HTR-8/SVneo (cell line): ENCODE measurements at regions not wholly inside any gene's neighbourhood (a gene's known extent, or its start where the extent isn't known, plus 50 kb on each side); places are given as distances from the start of the nearest gene placed in this dataset.
"Not testable (repeated sequence)": the region's sequence is repeated elsewhere in the genome, so short reads cannot be mapped to it uniquely, and the experiment has no call there.

Experiments
- DNase-seq: peaks from one replicate; pipeline ENCODE4 v3.0.0; 2011; ENCODE audit warnings: low spot score, mixed read lengths; ENCODE audit not compliant: insufficient read length
- FAIRE-seq: peaks from 2 replicates; lab custom pipeline; 2011; peaks lifted over from hg19 to GRCh38; lab: Jason Lieb, UNC

DNA sequence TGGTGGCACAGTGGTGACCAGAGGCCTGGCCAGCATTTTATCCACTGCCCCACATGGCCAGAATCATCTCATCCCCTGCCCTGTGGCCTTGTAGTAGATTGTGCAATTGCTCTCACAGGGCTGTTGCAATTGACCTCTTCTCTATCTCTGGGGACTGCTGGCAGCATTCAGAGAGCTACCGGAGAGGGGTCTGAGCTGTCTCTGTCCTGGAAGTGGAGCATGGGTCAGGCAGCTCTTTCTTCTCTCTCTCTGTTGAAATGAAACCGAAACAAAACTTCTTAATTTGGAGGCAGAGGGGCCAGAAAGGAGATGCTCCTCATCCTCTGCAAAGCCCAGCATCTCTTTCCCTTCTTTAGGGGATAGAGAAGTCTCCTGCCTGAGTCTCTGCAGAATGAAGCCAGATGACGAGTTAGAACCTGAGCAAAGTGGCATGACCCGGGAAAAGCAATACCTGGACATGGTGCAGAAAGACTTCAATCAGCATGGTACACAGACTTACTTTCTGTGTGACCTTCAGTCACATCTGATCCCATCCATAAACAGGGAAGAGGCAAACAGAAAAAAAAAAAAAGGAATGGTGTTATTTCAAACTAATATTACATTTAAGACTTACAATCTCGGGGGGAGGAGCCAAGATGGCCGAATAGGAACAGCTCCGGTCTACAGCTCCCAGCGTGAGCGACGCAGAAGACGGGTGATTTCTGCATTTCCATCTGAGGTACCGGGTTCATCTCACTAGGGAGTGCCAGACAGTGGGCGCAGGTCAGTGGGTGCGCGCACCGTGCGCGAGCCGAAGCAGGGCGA lies 144.5 kb upstream of the BCL6 start:
- FAIRE-seq (no peak), DNase-seq (no peak)

- DNase-seq, FAIRE-seq: not testable (repeated sequence)
Observed at GRCh38 chr3:187890405-187890752, 145.1 kb upstream of the BCL6 start.

DNA sequence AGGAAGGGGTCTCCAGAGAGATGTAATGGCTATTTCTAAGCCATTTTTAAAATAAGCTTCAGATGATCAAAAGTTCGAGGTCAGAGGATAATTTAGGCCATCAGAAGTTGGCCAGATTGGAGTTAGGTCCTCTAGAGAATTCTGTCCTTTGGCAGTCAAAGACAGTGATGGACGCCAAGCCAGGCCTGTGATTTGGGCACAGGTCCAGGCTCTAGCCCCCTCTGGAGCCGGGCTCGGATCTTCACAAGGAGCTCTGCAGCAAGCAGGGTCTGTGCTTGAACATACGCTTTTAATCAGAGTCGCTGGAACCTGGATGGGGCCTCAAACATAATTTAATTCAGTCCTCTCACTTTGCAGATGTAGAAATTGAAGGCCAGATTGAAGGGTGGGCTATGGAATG lies 151.4 kb upstream of the BCL6 start:
- no peak for FAIRE-seq
- DNase-seq, result no peak

- no peak for DNase-seq
- no peak for FAIRE-seq
Observed at GRCh38 chr3:187899246-187899645, 154.0 kb upstream of the BCL6 start.

DNA sequence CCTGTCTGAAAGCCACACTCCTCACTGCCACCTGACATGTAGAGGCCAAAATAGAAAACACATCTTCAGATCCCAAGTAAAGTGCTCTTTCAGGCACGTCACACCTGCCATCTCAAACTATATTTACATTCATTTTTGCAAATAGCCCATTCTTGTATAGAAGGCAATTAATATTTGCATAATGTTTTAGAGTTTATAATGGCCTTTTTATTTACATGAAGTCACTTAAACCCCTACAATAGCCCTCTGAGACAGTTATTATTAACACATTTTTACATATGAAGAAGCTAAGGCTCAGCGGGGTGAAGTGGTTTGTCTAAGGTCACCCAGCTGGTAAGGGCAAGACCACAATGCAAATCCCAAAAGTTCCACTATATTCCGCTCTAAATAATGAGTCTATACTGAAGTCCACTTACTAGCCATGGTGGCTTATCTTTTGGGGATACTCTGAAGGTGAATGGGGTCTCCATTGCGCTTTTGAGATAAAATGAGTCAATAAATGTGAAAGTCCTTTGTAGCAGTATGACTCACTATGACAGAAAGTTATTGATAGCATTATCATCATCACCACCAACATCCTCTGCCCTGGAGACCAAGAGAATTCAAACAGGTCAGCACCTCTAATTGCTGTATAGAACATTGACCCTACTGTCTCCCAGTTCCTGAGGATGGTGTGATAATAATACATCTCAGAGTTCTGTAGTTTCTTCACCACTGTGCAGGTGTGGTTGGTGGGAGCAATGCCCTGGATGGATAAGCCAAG lies 155.9 kb upstream of the BCL6 start:
- DNase-seq, result no peak
- FAIRE-seq, result no peak

- DNase-seq (no peak), FAIRE-seq (no peak)
Observed at GRCh38 chr3:187902041-187902471, 156.8 kb upstream of the BCL6 start.

DNA sequence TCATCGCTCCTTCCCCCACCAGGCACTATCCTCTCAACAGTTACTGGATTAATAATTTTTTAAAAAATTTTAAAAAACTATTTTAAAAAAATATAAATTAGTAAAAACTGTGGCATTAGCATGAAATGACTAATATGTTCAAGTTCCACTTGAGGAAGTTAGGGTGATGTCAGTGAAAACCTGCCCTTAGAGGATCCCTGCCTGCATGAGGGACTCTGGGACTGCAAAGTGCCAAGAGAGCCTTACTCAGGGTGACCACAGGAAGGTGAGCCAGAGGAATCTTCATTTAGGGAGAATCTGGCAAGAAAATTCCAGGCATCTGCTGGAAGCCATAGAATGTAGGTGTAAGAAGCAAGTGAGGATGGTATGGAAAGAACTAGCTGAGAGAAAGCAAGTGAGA lies 157.7 kb upstream of the BCL6 start:
- no peak for FAIRE-seq

DNA sequence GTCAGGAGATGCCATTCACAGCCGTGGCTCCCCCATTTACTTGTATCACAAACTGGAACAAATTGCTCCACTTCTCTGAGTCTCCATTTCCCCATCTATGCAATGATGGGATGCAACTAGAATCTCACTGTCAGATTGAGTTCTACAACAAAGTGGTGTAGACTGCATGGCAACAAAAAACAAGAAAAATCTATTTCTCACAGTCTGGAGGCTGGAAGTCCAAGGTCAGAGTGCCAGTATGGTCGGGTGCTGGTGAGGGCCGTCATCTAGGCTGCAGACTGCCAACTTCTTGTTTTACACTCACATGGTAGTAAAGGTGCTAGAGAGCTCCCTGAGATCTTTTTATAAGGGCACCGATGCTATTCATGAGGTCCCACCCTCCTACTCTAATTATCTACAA lies 158.4 kb upstream of the BCL6 start:
- DNase-seq, result no peak
- FAIRE-seq, result no peak

More for the DNA sequence above, 157.7 kb upstream of the BCL6 start:
- DNase-seq, result no peak

DNA sequence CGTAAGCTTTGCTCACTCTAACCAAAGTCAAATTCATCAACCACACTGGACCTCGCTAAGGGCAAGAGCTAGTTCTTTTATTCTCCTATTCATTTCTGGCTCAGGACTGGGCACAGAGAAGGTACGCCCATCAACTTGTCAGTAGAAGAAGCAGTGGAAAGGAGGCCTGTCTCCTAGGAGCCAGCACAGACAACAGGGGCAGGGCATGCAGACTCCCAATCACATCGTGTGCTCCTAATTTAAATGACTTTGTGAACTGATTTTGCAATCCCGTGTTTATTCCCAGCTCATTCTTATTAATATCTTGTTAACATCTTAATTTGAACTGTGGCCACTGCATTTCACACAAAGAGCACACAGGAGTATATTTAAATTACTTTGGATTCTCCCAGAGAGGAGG lies 161.1 kb upstream of the BCL6 start:
- FAIRE-seq (no peak), DNase-seq (no peak)

DNA sequence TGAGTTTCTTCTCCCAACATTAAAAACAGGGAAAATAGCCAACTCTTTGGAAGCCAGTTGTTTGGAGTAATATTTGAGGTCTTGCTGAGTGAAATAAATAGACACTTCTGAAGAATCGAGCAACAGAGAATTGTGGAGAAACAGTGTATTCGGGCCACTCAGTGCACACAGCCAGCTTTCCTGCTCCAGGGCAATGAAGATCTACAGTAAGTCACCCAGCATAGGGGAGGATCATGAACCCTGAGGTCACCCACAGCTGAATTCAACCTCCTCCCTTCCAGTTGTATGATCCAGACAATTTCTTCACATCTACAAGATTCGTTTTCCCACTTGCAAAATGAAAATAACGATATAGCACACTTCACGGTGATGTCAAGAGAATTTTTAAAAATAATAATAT lies 161.7 kb upstream of the BCL6 start:
- no peak for DNase-seq
- no peak for FAIRE-seq

DNA sequence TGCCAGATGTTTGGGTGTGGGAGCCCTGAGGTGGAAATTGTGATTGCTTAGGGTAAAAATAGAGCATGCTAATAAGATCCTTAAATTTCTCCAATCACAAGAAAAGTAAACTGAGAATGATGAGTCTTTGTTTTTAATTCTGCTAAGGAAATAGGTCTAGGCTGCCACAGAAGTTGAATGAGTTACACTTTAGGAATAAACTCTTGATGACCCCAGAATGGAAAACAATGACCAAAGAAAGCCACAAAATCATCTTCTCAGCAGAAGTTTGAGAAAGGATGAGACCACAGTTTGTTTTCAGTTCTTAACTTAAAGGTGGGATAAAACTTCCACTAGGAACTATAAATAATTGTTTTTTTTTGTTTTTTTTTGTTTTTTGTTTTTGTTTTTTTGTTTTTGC lies 164.6 kb upstream of the BCL6 start:
- no peak for DNase-seq
- no peak for FAIRE-seq

GRCh38 chr3:187912007-187912406 lies 166.7 kb upstream of the BCL6 start:
- DNase-seq (no peak), FAIRE-seq (no peak)

GRCh38 chr3:187913617-187914033 lies 168.4 kb upstream of the BCL6 start:
- DNase-seq (no peak), FAIRE-seq (no peak)

DNA sequence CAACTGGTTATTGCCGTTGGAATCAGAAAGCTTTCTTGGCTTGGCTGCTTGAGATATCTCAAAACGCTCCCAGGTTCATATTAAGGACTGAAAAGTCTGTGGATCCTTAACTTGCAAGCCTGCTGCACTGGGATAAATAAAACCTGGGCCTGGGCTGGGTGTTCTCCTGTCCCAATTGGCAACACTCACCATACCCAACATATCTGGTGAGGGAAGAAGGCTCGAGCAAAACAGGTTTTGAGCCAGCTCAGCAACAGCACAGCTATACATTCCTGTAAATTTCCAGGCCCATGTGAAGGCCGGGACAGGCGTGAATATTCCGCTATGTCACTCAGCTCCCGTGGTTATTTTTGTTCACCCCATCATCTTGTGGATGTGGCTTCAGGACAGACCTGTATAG lies 169.0 kb upstream of the BCL6 start:
- DNase-seq (no peak), FAIRE-seq (no peak)

GRCh38 chr3:187916072-187916471 lies 170.8 kb upstream of the BCL6 start:
- FAIRE-seq (no peak), DNase-seq (no peak)

DNA sequence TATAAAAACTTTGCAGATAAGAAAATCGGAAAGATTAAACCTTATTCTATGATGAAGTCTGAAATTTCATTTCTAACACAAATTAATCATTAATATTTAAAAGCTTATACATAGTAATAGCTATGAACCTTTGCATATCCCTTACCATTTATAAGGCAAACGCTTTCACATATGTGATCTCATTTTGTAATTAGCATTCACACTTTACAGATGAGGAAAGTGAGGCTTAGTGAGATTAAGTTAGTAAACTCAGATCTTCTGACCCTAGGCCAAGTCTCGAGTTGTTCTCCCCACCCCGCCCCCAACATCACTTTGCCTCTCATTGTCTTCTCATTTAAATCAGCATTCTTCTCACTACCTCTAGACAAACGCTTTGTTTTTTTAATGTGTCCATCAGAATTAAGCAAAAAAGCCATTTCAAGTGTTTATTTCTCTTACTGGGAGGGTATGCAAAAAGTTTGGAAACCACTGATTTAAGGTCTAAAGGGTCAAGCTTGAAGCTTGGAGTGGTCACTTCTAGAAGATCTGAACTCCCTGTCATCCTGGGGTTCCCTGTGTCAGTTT lies 172.9 kb upstream of the BCL6 start:
- FAIRE-seq (no peak), DNase-seq (no peak)

GRCh38 chr3:187919048-187919447 lies 173.8 kb upstream of the BCL6 start:
- FAIRE-seq, result no peak
- DNase-seq, result no peak

DNA sequence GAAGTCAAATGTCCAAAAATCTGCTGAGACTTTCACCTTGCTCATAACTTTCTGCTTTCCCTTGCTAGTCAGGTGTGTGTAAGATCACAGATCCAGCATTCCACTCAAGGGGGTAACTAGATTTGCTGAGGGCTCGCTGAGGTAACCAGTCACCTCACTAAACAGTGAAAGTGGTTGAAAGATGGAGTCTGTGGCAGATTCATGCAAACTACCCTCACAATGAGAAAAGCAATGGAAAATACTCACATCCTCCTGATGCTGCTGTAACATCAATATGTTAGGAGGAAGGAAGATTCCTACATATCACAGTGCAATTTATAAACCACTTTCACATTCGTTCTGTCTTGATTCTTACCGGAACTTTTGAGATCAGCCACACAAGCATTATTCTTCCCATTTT lies 174.3 kb upstream of the BCL6 start:
- no peak for FAIRE-seq
- DNase-seq, result no peak

DNA sequence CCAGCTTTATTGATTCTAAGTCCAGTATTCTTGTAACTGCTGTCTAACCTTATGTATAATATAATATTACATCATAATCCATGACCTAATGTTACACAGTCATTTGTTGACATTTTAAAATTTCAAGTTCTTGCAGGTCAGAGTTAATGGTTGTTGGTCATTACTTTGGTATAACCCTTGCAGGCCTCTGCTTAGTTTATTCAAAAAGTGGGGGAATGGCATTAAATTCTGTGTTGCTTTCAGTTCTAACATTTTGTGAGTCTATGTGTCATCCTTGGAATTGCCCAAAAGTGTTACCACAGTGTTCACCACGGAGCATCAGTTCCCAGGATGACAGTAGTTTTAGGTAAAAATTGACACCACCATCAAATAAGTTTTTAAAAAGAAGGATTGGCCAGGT lies 174.8 kb upstream of the BCL6 start:
- no peak for FAIRE-seq
- DNase-seq, result no peak

GRCh38 chr3:187920913-187921312 lies 175.6 kb upstream of the BCL6 start:
- FAIRE-seq (no peak), DNase-seq (no peak)

GRCh38 chr3:187921391-187922074 lies 176.3 kb upstream of the BCL6 start:
- FAIRE-seq, result no peak
- DNase-seq, result no peak
